Stromal cell of bone marrow (primary cell): ENCODE measurements at regions not wholly inside any gene's neighbourhood (a gene's known extent, or its start where the extent isn't known, plus 50 kb on each side); places are given as distances from the start of the nearest gene placed in this dataset.

Experiments used
- DNase-seq: peaks from one replicate; pipeline ENCODE4 v3.0.0-alpha.2; 2012; ENCODE audit warnings: low read depth

DNA sequence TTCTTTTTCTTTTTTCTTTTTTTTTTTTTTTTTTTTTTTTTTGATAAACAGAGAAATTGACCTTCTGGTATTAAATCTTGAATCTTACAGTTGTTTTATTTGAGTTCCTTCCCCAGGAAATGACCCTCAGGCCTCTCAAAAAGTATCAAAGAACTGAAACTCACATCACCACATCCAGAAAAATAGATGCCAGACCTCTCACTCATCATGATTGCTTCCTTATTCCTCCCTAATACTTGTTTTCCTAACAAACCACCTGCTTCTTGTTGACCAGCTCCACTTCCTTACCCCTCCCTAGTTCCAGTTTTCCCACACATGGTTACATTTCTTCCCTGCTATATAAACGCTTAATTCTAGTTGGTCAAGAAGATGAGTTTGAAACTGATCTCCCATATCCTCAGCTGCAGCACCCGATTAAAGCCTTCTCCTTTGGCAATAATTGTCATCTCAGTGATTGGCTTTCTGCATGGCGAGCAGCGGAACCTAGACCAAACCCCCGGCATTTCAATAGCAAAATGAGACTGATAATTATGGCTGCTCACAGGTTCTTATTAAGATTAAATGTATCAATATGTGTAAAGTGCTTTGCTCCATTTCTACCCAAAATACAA lies 681.1 kb upstream of the AUTS2 start:
- DNase-seq: no peak

GRCh38 chr7:68918621-68919020 lies 679.7 kb upstream of the AUTS2 start:
- no peak for DNase-seq

- DNase-seq: no peak
These were observed 675.4 kb upstream of the AUTS2 start for GRCh38 chr7:68922850-68923249.

- no peak for DNase-seq
These were observed 673.0 kb upstream of the AUTS2 start for GRCh38 chr7:68925241-68925640.

- peak; percentile 81 for DNase-seq
These were observed 668.5 kb upstream of the AUTS2 start for GRCh38 chr7:68929781-68930261.

DNA sequence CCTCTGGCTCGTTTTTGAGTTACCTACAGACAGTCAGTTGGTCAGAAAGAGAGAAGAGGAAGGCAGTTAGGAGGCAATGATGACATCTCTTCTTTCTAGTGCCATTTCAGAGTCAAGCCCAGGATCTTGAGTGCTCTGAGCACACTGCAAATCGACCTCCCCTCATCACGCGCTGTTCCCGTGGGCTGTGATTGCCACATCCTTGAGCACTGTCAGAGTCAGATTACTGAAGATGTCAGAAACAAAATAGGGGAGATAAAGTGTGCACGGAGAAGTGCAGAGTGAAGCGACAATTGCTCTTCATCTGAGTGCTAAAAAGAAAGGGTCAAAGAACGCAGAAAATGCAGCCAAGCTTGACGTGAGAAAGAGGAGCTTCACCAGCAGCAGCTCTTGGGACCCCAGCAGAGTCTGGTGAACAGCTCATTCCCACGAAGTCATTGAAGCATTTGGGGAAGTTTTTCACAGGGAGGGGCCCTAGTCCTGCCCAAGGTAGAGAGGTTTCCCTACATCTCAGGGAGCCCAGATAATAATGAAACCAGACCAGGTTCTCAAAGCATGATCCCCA lies 661.7 kb upstream of the AUTS2 start:
- DNase-seq: no peak

DNA sequence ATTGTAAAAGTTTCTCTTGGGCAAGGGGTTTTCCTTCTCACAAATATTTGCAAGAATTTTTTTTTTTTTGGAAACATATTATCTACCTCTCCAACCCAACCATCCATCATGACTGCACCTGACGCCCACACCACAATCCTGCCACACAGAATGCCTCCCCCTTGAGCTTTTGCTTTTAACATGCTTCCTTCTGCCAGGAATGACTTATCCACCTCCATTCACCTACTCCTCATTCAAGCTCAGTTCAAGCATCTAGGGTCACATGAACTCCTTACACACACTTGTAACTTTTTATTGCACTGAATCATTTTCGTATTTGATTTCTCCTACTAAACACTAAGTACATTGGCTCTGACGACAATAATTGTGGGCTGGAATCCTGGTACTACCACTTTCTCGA lies 660.1 kb upstream of the AUTS2 start:
- no peak for DNase-seq

DNA sequence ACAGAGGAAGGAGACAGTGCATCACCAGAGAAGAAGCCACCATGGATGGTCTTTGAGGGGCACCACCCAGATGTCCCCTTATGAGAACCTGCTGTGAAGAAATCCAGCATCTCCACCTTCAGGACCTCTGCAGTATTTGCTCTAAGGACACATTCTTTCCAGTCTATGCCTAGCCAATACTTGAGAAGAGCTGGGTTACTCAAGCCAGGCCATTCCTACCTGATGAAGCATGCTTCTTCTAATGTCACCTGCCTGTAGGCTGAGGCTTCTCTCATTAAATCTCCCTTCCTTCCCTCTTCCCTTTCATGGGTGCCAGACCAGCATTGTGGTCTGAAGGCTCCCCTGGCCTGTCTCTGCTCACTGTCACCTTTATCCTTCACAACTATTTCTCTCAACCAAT lies 654.5 kb upstream of the AUTS2 start:
- DNase-seq: no peak

GRCh38 chr7:68955656-68956055 lies 642.6 kb upstream of the AUTS2 start:
- no peak for DNase-seq

GRCh38 chr7:68958571-68958970 lies 639.7 kb upstream of the AUTS2 start:
- no peak for DNase-seq

GRCh38 chr7:68963552-68963951 lies 634.7 kb upstream of the AUTS2 start:
- peak; percentile 63 for DNase-seq

DNA sequence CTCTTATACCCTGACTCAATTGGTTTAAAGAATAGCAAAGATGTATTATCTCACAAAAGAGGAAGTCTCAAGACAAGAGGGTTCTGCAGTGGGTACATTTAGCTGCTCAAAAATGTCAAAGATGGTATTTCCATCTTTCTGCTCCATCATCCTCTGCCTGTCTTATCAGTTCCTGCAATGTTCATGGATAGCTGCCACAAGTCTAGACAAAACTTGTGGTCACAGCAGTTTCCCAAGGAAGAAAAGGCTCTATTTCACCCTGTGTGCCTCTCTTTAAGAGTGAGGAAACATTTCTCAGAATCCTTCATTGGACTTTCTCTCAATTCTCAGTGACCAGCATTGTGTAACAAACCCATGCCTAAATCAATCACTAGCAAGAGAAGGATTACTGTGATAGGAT lies 634.2 kb upstream of the AUTS2 start:
- peak; percentile 41 for DNase-seq

GRCh38 chr7:68965351-68965750 lies 632.9 kb upstream of the AUTS2 start:
- no peak for DNase-seq

DNA sequence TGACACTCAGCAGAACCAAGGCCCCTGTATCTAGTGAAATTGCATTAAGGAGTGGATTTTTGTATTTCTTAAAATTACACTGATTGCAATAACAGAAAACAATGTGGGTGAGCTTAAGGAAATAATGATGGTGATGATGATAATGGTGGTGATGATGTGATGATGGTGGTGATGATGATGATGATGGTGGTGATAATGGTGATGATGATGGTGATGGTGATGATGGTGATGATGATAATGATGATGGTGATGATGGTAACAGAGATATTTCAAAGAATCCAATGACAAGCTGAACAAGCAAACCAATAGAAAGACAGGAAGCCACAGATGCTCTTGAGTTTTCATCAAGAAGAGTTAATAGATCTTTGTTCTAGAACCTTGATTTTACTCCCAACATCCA lies 630.7 kb upstream of the AUTS2 start:
- no peak for DNase-seq

GRCh38 chr7:68969571-68969970 lies 628.7 kb upstream of the AUTS2 start:
- no peak for DNase-seq

DNA sequence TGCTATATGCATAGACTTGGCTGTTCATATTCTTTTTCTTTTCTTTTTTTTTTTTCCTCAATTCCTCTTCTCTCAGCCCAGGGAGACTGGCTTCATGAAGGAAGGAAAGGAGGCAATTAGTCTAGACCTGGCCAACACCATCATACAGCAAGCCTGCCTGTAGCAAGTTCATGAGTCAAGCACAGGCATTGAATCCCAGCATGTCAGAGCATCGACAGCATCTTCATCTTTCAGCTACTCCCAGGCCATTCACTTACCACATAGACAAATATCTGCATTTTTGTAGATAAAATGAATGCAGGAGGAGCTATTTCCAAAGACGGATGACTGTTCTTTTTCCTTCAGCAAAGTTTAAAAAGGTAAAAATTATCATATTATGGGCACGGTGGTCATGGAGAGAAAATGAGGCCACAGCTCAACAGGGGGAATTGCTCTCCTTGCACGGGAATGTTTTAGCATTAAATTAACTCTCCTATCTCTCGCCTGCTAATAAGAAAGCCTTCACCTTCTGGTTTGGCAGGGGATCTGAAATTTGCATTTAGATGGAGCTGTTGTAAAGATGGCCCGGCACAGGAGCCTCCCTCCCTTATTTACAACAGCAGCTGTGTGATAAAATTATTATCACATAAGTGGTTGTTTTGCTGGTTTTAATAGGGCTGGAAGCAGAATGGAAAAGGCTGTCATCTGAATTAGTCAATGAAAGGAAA lies 626.5 kb upstream of the AUTS2 start:
- no peak for DNase-seq

GRCh38 chr7:68977385-68978055 lies 620.8 kb upstream of the AUTS2 start:
- no peak for DNase-seq

- no peak for DNase-seq
These were observed 619.6 kb upstream of the AUTS2 start for GRCh38 chr7:68978710-68979109.

DNA sequence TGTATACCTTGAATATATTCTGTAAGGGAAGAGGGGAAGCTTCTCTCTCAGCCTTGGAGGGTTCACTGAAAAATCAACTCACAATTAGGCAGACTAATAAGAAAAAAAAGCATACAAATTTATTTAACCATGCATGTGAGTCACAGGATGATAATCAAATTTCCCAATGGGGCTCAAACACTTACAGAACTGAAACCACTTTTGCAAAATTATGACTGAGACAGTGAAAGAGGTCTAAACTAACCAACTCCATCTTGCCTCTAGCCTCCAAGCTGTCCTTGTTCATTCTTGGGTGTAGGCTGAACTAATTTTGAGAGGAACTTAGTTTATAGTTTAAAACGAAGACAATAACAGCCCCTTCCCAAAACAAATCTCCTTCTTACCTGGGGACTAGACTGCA lies 618.3 kb upstream of the AUTS2 start:
- DNase-seq: peak; percentile 65

- peak; percentile 87 for DNase-seq
These were observed 617.8 kb upstream of the AUTS2 start for GRCh38 chr7:68980432-68980831.

DNA sequence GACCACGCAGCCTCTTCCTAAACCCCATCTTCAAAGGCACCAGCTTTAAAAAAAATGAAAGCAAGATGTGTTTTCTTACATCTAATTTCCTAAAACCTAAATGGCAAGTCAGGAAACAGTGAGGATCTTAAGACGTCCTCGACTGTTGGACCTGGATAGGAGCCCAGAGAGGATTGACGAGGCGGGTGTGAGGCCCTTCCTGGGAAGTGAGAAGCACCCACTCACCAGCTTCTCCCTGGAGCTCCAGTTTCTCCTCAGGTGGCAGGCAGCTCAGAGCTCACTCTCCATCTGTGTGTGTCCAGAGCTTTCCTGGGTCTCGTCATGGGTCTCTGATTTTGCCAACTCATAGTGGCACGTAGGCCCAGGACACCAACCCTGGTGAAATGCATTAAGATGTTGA lies 614.0 kb upstream of the AUTS2 start:
- DNase-seq: no peak

DNA sequence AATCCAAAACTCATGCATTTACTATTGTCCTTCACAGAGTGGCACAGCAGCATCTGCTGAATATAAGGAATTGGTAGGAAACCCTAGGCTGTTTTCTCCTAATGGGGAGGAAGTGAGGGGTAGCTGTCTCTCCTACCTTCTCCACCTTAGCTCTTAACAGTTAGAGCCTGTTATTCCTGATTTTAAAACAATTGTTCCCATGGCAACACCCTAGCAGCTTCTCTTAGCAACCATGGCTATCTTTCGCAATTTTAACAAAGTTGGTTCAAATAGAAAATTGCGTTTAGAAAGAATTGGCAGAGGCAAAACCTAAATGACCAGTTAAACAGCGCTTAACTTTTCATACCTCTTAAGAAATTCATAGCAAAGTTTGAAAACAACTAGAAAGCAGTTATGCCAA lies 603.4 kb upstream of the AUTS2 start:
- DNase-seq: no peak

GRCh38 chr7:68998136-68998535 lies 600.1 kb upstream of the AUTS2 start:
- DNase-seq: no peak
